SK-N-SH (cell line): ENCODE measurements at regions not wholly inside any gene's neighbourhood (a gene's known extent, or its start where the extent isn't known, plus 50 kb on each side); places are given as distances from the start of the nearest gene placed in this dataset.

ENCODE experiments used
- CTCF ChIA-PET: fragments of 300-600, 350-600 bp; formaldehyde crosslinking; extraction: SDS; loops from one replicate; lab custom pipeline; 2021; lab: Yijun Ruan, JAX
- POLR2A ChIA-PET: fragments of 350-600 bp; sonication (Branson Sonifier 250); formaldehyde crosslinking; extraction: SDS; loops from one replicate; lab custom pipeline; 2020; ENCODE audit warnings: antibody characterized with exemption, inconsistent platforms; lab: Yijun Ruan, JAX
- DNase-seq: peaks from one replicate; pipeline ENCODE4 v3.0.0; 2012
- H2AFZ ChIP-seq: fragments of 200-600 bp; sonication (generic); 2 replicates; pipeline ENCODE4 v1.8.1; 2016; ENCODE audit warnings: antibody characterized with exemption, mild to moderate bottlenecking, low read depth
- H3F3A ChIP-seq: fragments of 200-600 bp; sonication (generic); replicated peaks from 2 replicates; pipeline ENCODE3; 2016; ENCODE audit warnings: antibody characterized with exemption, mild to moderate bottlenecking; ENCODE audit not compliant: insufficient read depth
- H3K27ac ChIP-seq, 2 experiments: fragments of 200-500 bp in 1 of 2; fragments of 200-600 bp in 1 of 2; sonication (Bioruptor generic) in 1 of 2; sonication (generic), shearing (Covaris generic) in 1 of 2; 2 replicates each; pipeline versions ENCODE4 v1.5.1 to v1.6.1; 2014 to 2016; ENCODE audit warnings: low read depth in 2 of 2, inconsistent platforms in 1 of 2, low read length in 1 of 2, mild to moderate bottlenecking in 1 of 2, mixed read lengths in 1 of 2
- H3K27me3 ChIP-seq: fragments of 200-600 bp; sonication (generic), shearing (Covaris generic); 2 replicates; pipeline ENCODE4 v1.6.1; 2016; ENCODE audit warnings: mixed run types; ENCODE audit not compliant: insufficient read depth
- H3K36me3 ChIP-seq, 2 experiments: fragments of 200-500 bp in 1 of 2; fragments of 200-600 bp in 1 of 2; sonication (Bioruptor generic) in 1 of 2; sonication (generic) in 1 of 2; replicated peaks in 1 of 2; 2 replicates each; pipeline versions ENCODE3 to v1.5.1; 2014 to 2016; ENCODE audit warnings: low read length in 1 of 2, mild to moderate bottlenecking in 1 of 2; ENCODE audit not compliant: insufficient read depth in 2 of 2, control insufficient read depth in 1 of 2
- H3K4me1 ChIP-seq, 2 experiments: fragments of 200-500 bp in 1 of 2; fragments of 200-600 bp in 1 of 2; sonication (Bioruptor generic) in 1 of 2; sonication (generic), shearing (Covaris generic) in 1 of 2; 2 replicates each; pipeline versions ENCODE4 v1.5.1 to v1.6.1; 2014 to 2016; ENCODE audit warnings: low read depth in 1 of 2, low read length in 1 of 2, mixed run types in 1 of 2; ENCODE audit not compliant: insufficient read depth in 2 of 2, control insufficient read depth in 1 of 2
- H3K4me2 ChIP-seq: fragments of 200-600 bp; sonication (generic), shearing (Covaris generic); 2 replicates; pipeline ENCODE4 v1.6.1; 2017; ENCODE audit warnings: mixed run types
- H3K4me3 ChIP-seq, 2 experiments: fragments of 200-500 bp in 1 of 2; fragments of 200-600 bp in 1 of 2; sonication (Bioruptor generic) in 1 of 2; sonication (generic), shearing (Covaris generic) in 1 of 2; 2 replicates each; pipeline versions ENCODE4 v1.5.1 to v1.8.1; 2014 to 2016; ENCODE audit warnings: low read depth in 2 of 2, inconsistent platforms in 1 of 2, low read length in 1 of 2, mild to moderate bottlenecking in 1 of 2, mixed read lengths in 1 of 2, moderate library complexity in 1 of 2
- H3K79me2 ChIP-seq: fragments of 200-600 bp; sonication (generic); 2 replicates; pipeline ENCODE4 v1.8.1; 2017; ENCODE audit warnings: mild to moderate bottlenecking; ENCODE audit not compliant: insufficient read depth
- H3K9ac ChIP-seq: fragments of 200-600 bp; sonication (generic); 2 replicates; pipeline ENCODE4 v1.6.1; 2017; ENCODE audit warnings: mixed run types
- H3K9me2 ChIP-seq: fragments of 200-600 bp; sonication (generic); 2 replicates; pipeline ENCODE4 v1.6.1; 2017; ENCODE audit warnings: mixed run types
- H3K9me3 ChIP-seq: fragments of 200-600 bp; sonication (generic); 2 replicates; pipeline ENCODE4 v1.6.1; 2017; ENCODE audit warnings: mixed run types, mild to moderate bottlenecking, moderate library complexity
- H4K20me1 ChIP-seq: fragments of 200-600 bp; sonication (generic); 2 replicates; pipeline ENCODE4 v1.6.1; 2017; ENCODE audit warnings: mild to moderate bottlenecking, mixed run types; ENCODE audit not compliant: insufficient read depth
- EZH2phosphoT487 ChIP-seq: fragments of 200-600 bp; sonication (generic); IDR thresholded peaks from 2 replicates; pipeline ENCODE4 v1.6.1; 2017; ENCODE audit warnings: low read depth, mixed run types, mild to moderate bottlenecking, antibody characterized with exemption, moderate library complexity, borderline replicate concordance
- FOSL2 ChIP-seq: IDR thresholded peaks from 2 replicates; pipeline ENCODE4 v1.4.0; 2012; ENCODE audit warnings: low read depth, mild to moderate bottlenecking, moderate library complexity, borderline replicate concordance
- FOXJ3 ChIP-seq: sonication (generic); formaldehyde crosslinking; IDR thresholded peaks from 2 replicates; pipeline ENCODE4 v1.5.1; 2020; ENCODE audit warnings: mild to moderate bottlenecking, missing genetic modification reagents
- MEF2A ChIP-seq: IDR thresholded peaks from 2 replicates; pipeline ENCODE4 v1.4.0; 2012; ENCODE audit warnings: low read depth, borderline replicate concordance
- MXI1 ChIP-seq: IDR thresholded peaks from 2 replicates; pipeline ENCODE4 v1.6.1; 2012; ENCODE audit warnings: mild to moderate bottlenecking, low read depth, low read length, improper control_type of control experiment
- POLR2AphosphoS5 ChIP-seq: IDR thresholded peaks from 2 replicates; pipeline ENCODE4 v1.6.1; 2012; ENCODE audit warnings: low read depth, low read length
- RAD21 ChIP-seq: IDR thresholded peaks from 2 replicates; pipeline ENCODE4 v1.6.1; 2012; ENCODE audit warnings: mild to moderate bottlenecking, low read length
- RFX5 ChIP-seq: IDR thresholded peaks from 2 replicates; pipeline ENCODE4 v1.6.1; 2012; ENCODE audit warnings: mild to moderate bottlenecking, improper control_type of control experiment, low read length
- TCF12 ChIP-seq: IDR thresholded peaks from 2 replicates; pipeline ENCODE4 v1.4.0; 2012
- TEAD4 ChIP-seq: IDR thresholded peaks from 2 replicates; pipeline ENCODE4 v1.4.0; 2012; ENCODE audit warnings: mild to moderate bottlenecking, borderline replicate concordance; ENCODE audit not compliant: insufficient read depth
- YY1 ChIP-seq: IDR thresholded peaks from 2 replicates; pipeline ENCODE4 v1.4.0; 2012; ENCODE audit warnings: low read depth, mild to moderate bottlenecking
- WGBS: methylation state at CpG from one replicate; pipeline ENCODE4 v1.1.6; 2017; ENCODE audit warnings: low lambda C conversion rate; 5-methylcytosine and 5-hydroxymethylcytosine counted together
- TF ChIP-seq, protein P1 (sequence below): IDR thresholded peaks from 2 replicates; pipeline ENCODE4 v1.4.0; 2012; ENCODE audit warnings: low read depth, borderline replicate concordance
- TF ChIP-seq, protein P2 (sequence below): IDR thresholded peaks from 2 replicates; pipeline ENCODE4; 2012

DNA sequence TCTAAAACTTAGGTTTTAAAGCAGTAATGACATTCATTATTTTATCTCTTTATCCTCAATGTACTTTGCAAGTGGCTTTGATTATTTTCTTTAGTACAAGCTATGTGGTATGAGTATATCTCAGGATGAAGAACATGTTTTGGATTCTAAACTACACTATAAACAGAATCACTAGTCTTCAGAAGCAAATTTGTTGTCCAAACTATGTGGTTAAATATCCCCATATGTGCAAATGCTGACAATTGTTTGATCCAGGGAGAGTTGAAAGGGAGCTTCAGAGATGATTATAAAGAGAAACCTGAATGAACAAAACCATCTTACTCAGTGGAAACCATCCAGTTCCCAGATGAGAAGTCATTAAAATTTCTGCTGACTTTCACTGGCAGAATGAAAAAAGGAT lies 179.3 kb downstream of the MDFIC start (continued):
- no peak for TF ChIP-seq EZH2phosphoT487
- TF ChIP-seq FOXJ3 (CRISPR knock-in tag), result no peak
- no peak for TF ChIP-seq RAD21

DNA sequence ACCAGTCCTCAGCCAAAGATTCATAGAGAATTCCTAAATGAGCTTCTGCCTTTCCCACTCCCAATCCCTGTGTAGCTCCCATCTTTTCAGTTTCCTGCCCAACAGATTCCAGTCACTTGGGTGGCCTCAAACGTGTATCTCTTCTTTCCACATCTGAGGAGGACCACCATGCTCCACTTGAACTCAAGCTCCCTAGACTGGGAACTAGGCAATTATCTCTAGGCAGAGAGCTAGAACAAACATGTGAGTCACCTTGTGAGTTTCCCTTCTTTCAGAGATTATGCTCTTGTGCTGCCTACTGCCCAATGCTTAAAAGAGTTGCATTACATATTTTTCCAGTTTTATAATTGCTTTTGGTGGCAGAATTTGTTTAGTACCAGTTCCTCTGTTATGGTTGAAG lies 178.0 kb downstream of the MDFIC start:
- Histone ChIP-seq H3F3A (no peaks in the 10 kb centered on the region), H3K4me2 (no peak overlapping the region), H3K27ac (no peak overlapping the region), H2AFZ (no peak overlapping the region), H3K9me3 (no peaks in the 10 kb centered on the region), H3K4me3 (no peak overlapping the region), H3K27me3 (no peaks in the 10 kb centered on the region), H3K36me3 (no peaks in the 10 kb centered on the region), H3K79me2 (no peaks in the 10 kb centered on the region), H3K9me2 (no peaks in the 10 kb centered on the region), H3K4me1 (no peaks in the 10 kb centered on the region), H3K9ac (no peak overlapping the region), H4K20me1 (no peaks in the 10 kb centered on the region)
- CTCF ChIA-PET, result no interaction called here
- no peak for DNase-seq
- 3% methylated on average over 1 of the region's 1 CpG for WGBS
- POLR2A ChIA-PET, result no interaction called here
- no peak for TF ChIP-seq YY1
- no peak for TF ChIP-seq TCF12
- no peak for TF ChIP-seq MEF2A
- no peak for TF ChIP-seq POLR2AphosphoS5
- TF ChIP-seq MXI1, result no peak
- no peak for TF ChIP-seq TEAD4
- TF ChIP-seq, protein P1, sequence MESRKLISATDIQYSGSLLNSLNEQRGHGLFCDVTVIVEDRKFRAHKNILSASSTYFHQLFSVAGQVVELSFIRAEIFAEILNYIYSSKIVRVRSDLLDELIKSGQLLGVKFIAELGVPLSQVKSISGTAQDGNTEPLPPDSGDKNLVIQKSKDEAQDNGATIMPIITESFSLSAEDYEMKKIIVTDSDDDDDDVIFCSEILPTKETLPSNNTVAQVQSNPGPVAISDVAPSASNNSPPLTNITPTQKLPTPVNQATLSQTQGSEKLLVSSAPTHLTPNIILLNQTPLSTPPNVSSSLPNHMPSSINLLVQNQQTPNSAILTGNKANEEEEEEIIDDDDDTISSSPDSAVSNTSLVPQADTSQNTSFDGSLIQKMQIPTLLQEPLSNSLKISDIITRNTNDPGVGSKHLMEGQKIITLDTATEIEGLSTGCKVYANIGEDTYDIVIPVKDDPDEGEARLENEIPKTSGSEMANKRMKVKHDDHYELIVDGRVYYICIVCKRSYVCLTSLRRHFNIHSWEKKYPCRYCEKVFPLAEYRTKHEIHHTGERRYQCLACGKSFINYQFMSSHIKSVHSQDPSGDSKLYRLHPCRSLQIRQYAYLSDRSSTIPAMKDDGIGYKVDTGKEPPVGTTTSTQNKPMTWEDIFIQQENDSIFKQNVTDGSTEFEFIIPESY, result no peak
- TF ChIP-seq RFX5, result no peak
- TF ChIP-seq, protein P2, sequence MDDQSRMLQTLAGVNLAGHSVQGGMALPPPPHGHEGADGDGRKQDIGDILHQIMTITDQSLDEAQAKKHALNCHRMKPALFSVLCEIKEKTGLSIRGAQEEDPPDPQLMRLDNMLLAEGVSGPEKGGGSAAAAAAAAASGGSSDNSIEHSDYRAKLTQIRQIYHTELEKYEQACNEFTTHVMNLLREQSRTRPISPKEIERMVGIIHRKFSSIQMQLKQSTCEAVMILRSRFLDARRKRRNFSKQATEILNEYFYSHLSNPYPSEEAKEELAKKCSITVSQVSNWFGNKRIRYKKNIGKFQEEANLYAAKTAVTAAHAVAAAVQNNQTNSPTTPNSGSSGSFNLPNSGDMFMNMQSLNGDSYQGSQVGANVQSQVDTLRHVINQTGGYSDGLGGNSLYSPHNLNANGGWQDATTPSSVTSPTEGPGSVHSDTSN, result no peak

DNA sequence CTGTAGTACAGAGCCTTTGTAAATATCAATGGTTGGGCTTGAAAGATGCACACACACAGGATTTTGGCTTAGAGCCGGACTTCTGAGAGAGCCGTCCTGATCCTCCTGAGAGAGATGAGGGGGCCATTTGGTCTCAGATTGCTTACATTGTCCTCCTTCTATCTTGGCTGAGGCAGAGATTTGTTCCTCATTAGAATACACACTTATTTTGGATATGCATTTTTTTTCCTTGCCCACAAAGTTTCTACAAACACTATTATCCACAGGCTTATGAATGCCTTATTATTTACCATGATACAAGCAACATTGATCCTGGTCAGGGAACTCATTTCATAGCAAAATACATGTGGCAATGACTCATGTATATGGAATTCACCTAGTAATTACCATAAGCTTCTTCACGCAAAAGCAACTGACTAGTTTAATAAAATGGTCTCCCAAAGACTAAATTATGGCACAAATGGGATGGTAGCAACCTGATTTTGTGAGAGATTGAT lies 175.3 kb downstream of the MDFIC start:
- Histone ChIP-seq H2AFZ (no peak overlapping the region), H3K27ac (no peak overlapping the region), H3F3A (no peaks in the 10 kb centered on the region), H3K36me3 (no peaks in the 10 kb centered on the region), H3K9me2 (no peaks in the 10 kb centered on the region), H4K20me1 (no peaks in the 10 kb centered on the region)
- ChIA-PET CTCF (no interaction called here), POLR2A (interaction anchor here (0.5 kb wide), 1 partner anchor 719 kb away, joined by 3 read pairs; no protein-coding TSS in a partner anchor)
- DNase-seq, result no peak
- TF ChIP-seq FOSL2, result 0 out of 2 replicates have a peak, but pooled peaks have one; percentile 1
- TF ChIP-seq, protein P2, result no peak
- TF ChIP-seq MXI1, result no peak
- TF ChIP-seq, all 33 proteins: peak for 1
- no peak overlapping the region for H3K4me3 ChIP-seq
- no peak overlapping the region for H3K4me2 ChIP-seq
- H3K79me2 ChIP-seq, result no peaks in the 10 kb centered on the region
- no peaks in the 10 kb centered on the region for H3K9me3 ChIP-seq
- no peak overlapping the region for H3K9ac ChIP-seq
- no peaks in the 10 kb centered on the region for H3K27me3 ChIP-seq
- no peaks in the 10 kb centered on the region for H3K4me1 ChIP-seq
- WGBS, result 15% methylated on average over 3 of the region's 3 CpGs
